ENCODE measurements at regions not wholly inside any gene's neighbourhood (a gene's known extent, or its start where the extent isn't known, plus 50 kb on each side); places are given as distances from the start of the nearest gene placed in this dataset.

GRCh38 chr3:103963599-103963998 lies 1403.1 kb upstream of the ALCAM start:
- no peak overlapping the region for H3K4me3 ChIP-seq (replicated peaks in 1 of 3)
- DNase-seq = no peak
- no peaks in the 10 kb centered on the region for H3K9me3 ChIP-seq
- H3K27ac ChIP-seq = no peak overlapping the region
- H3K27me3 ChIP-seq = no peaks in the 10 kb centered on the region
- WGBS, 2 donors = 33 to 49% methylated on average over 2 of the region's 2 CpGs
- TF ChIP-seq POLR2A (IDR thresholded peaks at IDR 0.05) (no peak), CTCF (IDR thresholded peaks at IDR 0.05) (no peak)
- H3K4me1 ChIP-seq = no peaks in the 10 kb centered on the region
- intact Hi-C loops (cut with DNase I) = no loop called here
- H3K36me3 ChIP-seq = no peaks in the 10 kb centered on the region

- no peak overlapping the region for H3K27ac ChIP-seq
- no peak overlapping the region for H3K4me3 ChIP-seq (replicated peaks in 1 of 3)
- no peaks in the 10 kb centered on the region for H3K27me3 ChIP-seq
- no peaks in the 10 kb centered on the region for H3K36me3 ChIP-seq
- intact Hi-C loops (cut with DNase I) = no loop called here
- TF ChIP-seq POLR2A (IDR thresholded peaks at IDR 0.05) (no peak), CTCF (IDR thresholded peaks at IDR 0.05) (no peak)
- WGBS, 2 donors = 86 to 93% methylated on average over 5 to 8 of the region's 9 CpGs
- no peak for DNase-seq
- no peaks in the 10 kb centered on the region for H3K4me1 ChIP-seq
- no peaks in the 10 kb centered on the region for H3K9me3 ChIP-seq
Measured at GRCh38 chr3:103965764-103966163, 1400.9 kb upstream of the ALCAM start.

GRCh38 chr3:103966749-103967148 lies 1400.0 kb upstream of the ALCAM start:
- no peak overlapping the region for H3K27ac ChIP-seq
- no peaks in the 10 kb centered on the region for H3K4me1 ChIP-seq
- intact Hi-C loops (cut with DNase I) = no loop called here
- no peak for DNase-seq
- H3K4me3 ChIP-seq (replicated peaks in 1 of 3) = no peak overlapping the region
- H3K36me3 ChIP-seq = no peaks in the 10 kb centered on the region
- no peaks in the 10 kb centered on the region for H3K27me3 ChIP-seq
- WGBS, 2 donors = 97 to 100% methylated on average over 3 of the region's 3 CpGs
- no peaks in the 10 kb centered on the region for H3K9me3 ChIP-seq
- no peak for TF ChIP-seq POLR2A (IDR thresholded peaks at IDR 0.05)
- no peak for TF ChIP-seq CTCF (IDR thresholded peaks at IDR 0.05)

- no peaks in the 10 kb centered on the region for H3K36me3 ChIP-seq
- DNase-seq = no peak
- no peaks in the 10 kb centered on the region for H3K9me3 ChIP-seq
- no peaks in the 10 kb centered on the region for H3K27me3 ChIP-seq
- H3K4me1 ChIP-seq = no peaks in the 10 kb centered on the region
- H3K27ac ChIP-seq = no peak overlapping the region
- 87 to 91% methylated on average over 2 of the region's 2 CpGs for WGBS, 2 donors
- intact Hi-C loops (cut with DNase I) = no loop called here
- TF ChIP-seq CTCF (IDR thresholded peaks at IDR 0.05) = no peak
- no peak for TF ChIP-seq POLR2A (IDR thresholded peaks at IDR 0.05)
- no peak overlapping the region for H3K4me3 ChIP-seq (replicated peaks in 1 of 3)
Measured at GRCh38 chr3:103968131-103968530, 1398.6 kb upstream of the ALCAM start.

- DNase-seq = no peak
- 35 to 52% methylated on average over 1 of the region's 1 CpG for WGBS, 2 donors
- H3K4me1 ChIP-seq = no peaks in the 10 kb centered on the region
- no peak overlapping the region for H3K4me3 ChIP-seq (replicated peaks in 1 of 3)
- no peaks in the 10 kb centered on the region for H3K27me3 ChIP-seq
- intact Hi-C loops (cut with DNase I) = no loop called here
- no peak overlapping the region for H3K27ac ChIP-seq
- no peaks in the 10 kb centered on the region for H3K9me3 ChIP-seq
- TF ChIP-seq CTCF (IDR thresholded peaks at IDR 0.05) (no peak), POLR2A (IDR thresholded peaks at IDR 0.05) (no peak)
- no peaks in the 10 kb centered on the region for H3K36me3 ChIP-seq
Measured at GRCh38 chr3:103968751-103969150, 1398.0 kb upstream of the ALCAM start.
